HepG2 (cell line): ENCODE measurements at regions not wholly inside any gene's neighbourhood (a gene's known extent, or its start where the extent isn't known, plus 50 kb on each side); places are given as distances from the start of the nearest gene placed in this dataset.

Source experiments
- ATAC-seq: fragments of 200-7000 bp; cut with Tn5 transposase; 3 replicates; pipeline ENCODE4 v1.9.1; 2020; ENCODE audit warnings: mild to moderate bottlenecking, moderate library complexity
- BruUV-seq: library from RNA; stranded (reverse); fragments of 400-500 nt; replicated peaks from 2 replicates; lab custom pipeline; 2021; lab: Mats Ljungman, UMichigan
- CTCF ChIA-PET: fragments of 300-600 bp; formaldehyde crosslinking; extraction: SDS; loops from one replicate; lab custom pipeline; 2021; ENCODE audit warnings: low total read pairs, inconsistent platforms, low intra/inter-chr PET ratio; lab: Yijun Ruan, JAX
- POLR2A ChIA-PET: fragments of 350-600 bp; sonication (Branson Sonifier 250); formaldehyde crosslinking; loops from one replicate; lab custom pipeline; 2020; ENCODE audit warnings: antibody characterized with exemption, inconsistent platforms; lab: Yijun Ruan, JAX
- DNase-seq: peaks from one replicate; pipeline ENCODE4 v3.0.0-alpha.2; 2015; ENCODE audit warnings: low spot score
- FAIRE-seq: peaks from 3 replicates; lab custom pipeline; 2011; peaks lifted over from hg19 to GRCh38; lab: Jason Lieb, UNC
- H2AFZ ChIP-seq: one replicate; pipeline ENCODE4 v1.6.1; 2011; ENCODE audit warnings: low read length, inconsistent platforms
- H3K27ac ChIP-seq: fragments of 300-600 bp; 3 replicates; pipeline ENCODE4 v1.8.0; 2011; ENCODE audit warnings: mixed run types, mild to moderate bottlenecking, mixed read lengths, low read length, inconsistent platforms; ENCODE audit not compliant: insufficient read depth; ENCODE audit errors: extremely low read length
- H3K27me3 ChIP-seq, 2 experiments: fragments of 200-600 bp in 1 of 2; 2 replicates in 1 of 2; 3 replicates in 1 of 2; pipeline versions ENCODE4 v1.6.0 to v1.8.0; 2011; ENCODE audit warnings: low read length in 2 of 2, mild to moderate bottlenecking in 2 of 2, moderate library complexity in 2 of 2, inconsistent platforms in 1 of 2; ENCODE audit not compliant: insufficient read depth in 2 of 2, control insufficient read depth in 1 of 2
- H3K36me3 ChIP-seq, 2 experiments: fragments of 200-600 bp in 1 of 2; replicated peaks in 1 of 2; 2 replicates in 1 of 2; 3 replicates in 1 of 2; pipeline versions ENCODE4 v1.5.1 to v1.8.0; 2011; ENCODE audit warnings: low read length in 2 of 2, inconsistent platforms in 1 of 2; ENCODE audit not compliant: insufficient read depth in 2 of 2, control insufficient read depth in 1 of 2
- H3K4me1 ChIP-seq: 2 replicates; pipeline ENCODE4 v1.5.1; 2012; ENCODE audit warnings: low read length, inconsistent platforms; ENCODE audit not compliant: insufficient read depth
- H3K4me2 ChIP-seq: 2 replicates; pipeline ENCODE4 v1.6.0; 2011; ENCODE audit warnings: low read depth, low read length, inconsistent platforms
- H3K4me3 ChIP-seq, 3 experiments: fragments of 200-600 bp in 1 of 3; sonication (generic), shearing (Covaris generic) in 1 of 3; replicated peaks in 1 of 3; 2 replicates each; pipeline ENCODE4 v1.5.1; 2011 to 2016; ENCODE audit warnings: low read length in 3 of 3, inconsistent platforms in 2 of 3, low read depth in 2 of 3, mild to moderate bottlenecking in 2 of 3, control low read depth in 1 of 3, mixed read lengths in 1 of 3; ENCODE audit not compliant: insufficient read depth in 1 of 3
- H3K79me2 ChIP-seq: one replicate; pipeline ENCODE4 v1.6.1; 2011; ENCODE audit warnings: low read length, inconsistent platforms; ENCODE audit not compliant: insufficient read depth
- H3K9ac ChIP-seq: 2 replicates; pipeline ENCODE4 v1.6.0; 2011; ENCODE audit warnings: mild to moderate bottlenecking, low read depth, low read length, inconsistent platforms; ENCODE audit not compliant: insufficient read depth
- H3K9me3 ChIP-seq: 2 replicates; pipeline ENCODE4 v1.5.1; 2012; ENCODE audit warnings: mild to moderate bottlenecking, low read length
- H4K20me1 ChIP-seq: 2 replicates; pipeline ENCODE4 v1.6.0; 2011; ENCODE audit warnings: inconsistent platforms, mild to moderate bottlenecking, low read length, moderate library complexity; ENCODE audit not compliant: insufficient read depth
- ARID2 ChIP-seq: sonication (generic); formaldehyde crosslinking; IDR thresholded peaks from 2 replicates; pipeline ENCODE4 v1.8.1; 2022; ENCODE audit warnings: mild to moderate bottlenecking, missing genetic modification reagents, borderline replicate concordance
- ATM ChIP-seq: fragments of 450-650 bp; IDR thresholded peaks from 2 replicates; pipeline ENCODE4 v1.7.1; 2017; ENCODE audit warnings: mild to moderate bottlenecking, borderline replicate concordance
- CENPX ChIP-seq: sonication (generic); formaldehyde crosslinking; IDR thresholded peaks from 2 replicates; pipeline ENCODE4 v1.9.0; 2021; ENCODE audit warnings: mild to moderate bottlenecking, missing genetic modification reagents, moderate library complexity
- GATA4 ChIP-seq: sonication (generic); IDR thresholded peaks from 2 replicates; pipeline ENCODE4 v1.6.1; 2016; ENCODE audit warnings: antibody characterized with exemption, low read depth, borderline replicate concordance
- GRHL1 ChIP-seq: sonication (generic); formaldehyde crosslinking; conservative IDR thresholded peaks from 2 replicates; pipeline ENCODE4 v1.8.0; 2022; ENCODE audit warnings: missing genetic modification reagents
- IKZF4 ChIP-seq: sonication (generic); formaldehyde crosslinking; IDR thresholded peaks from 2 replicates; pipeline ENCODE4 v1.5.1; 2020; ENCODE audit warnings: borderline replicate concordance, mild to moderate bottlenecking, low read depth, missing genetic modification reagents; ENCODE audit errors: not compliant biosample characterization
- IRF2 ChIP-seq: IDR thresholded peaks from 2 replicates; pipeline ENCODE4 v1.6.1; 2018; ENCODE audit warnings: missing genetic modification reagents, missing compliant biosample characterization
- ISL2 ChIP-seq: sonication (generic); formaldehyde crosslinking; IDR thresholded peaks from 2 replicates; pipeline ENCODE4 v1.5.0; 2020; ENCODE audit warnings: missing genetic modification reagents
- MAZ ChIP-seq, 2 experiments: sonication (generic) in 1 of 2; formaldehyde crosslinking in 1 of 2; IDR thresholded peaks; 2 replicates each; pipeline versions ENCODE4 v1.5.0 to v1.6.1; 2012 to 2020; ENCODE audit warnings: low read depth in 2 of 2, mild to moderate bottlenecking in 2 of 2, borderline replicate concordance in 1 of 2, improper control_type of control experiment in 1 of 2, low read length in 1 of 2, missing genetic modification reagents in 1 of 2, moderate library complexity in 1 of 2
- NAIF1 ChIP-seq: sonication (generic); formaldehyde crosslinking; IDR thresholded peaks from 2 replicates; pipeline ENCODE4 v1.5.0; 2020; ENCODE audit warnings: mild to moderate bottlenecking, missing genetic modification reagents, borderline replicate concordance
- NFYB ChIP-seq: sonication (generic); formaldehyde crosslinking; IDR thresholded peaks from 2 replicates; pipeline ENCODE4 v1.4.0; 2020; ENCODE audit warnings: missing genetic modification reagents
- RFXAP ChIP-seq: sonication (generic); formaldehyde crosslinking; IDR thresholded peaks from 2 replicates; pipeline ENCODE4 v1.4.0; 2020; ENCODE audit warnings: missing genetic modification reagents, borderline replicate concordance
- ZBTB34 ChIP-seq: sonication (generic); formaldehyde crosslinking; IDR thresholded peaks from 2 replicates; pipeline ENCODE4 v1.8.0; 2022; ENCODE audit warnings: mild to moderate bottlenecking, missing genetic modification reagents
- ZNF180 ChIP-seq: sonication (generic); formaldehyde crosslinking; IDR thresholded peaks from 2 replicates; pipeline ENCODE4 v1.4.0; 2020; ENCODE audit warnings: low read depth, missing genetic modification reagents, borderline replicate concordance
- ZNF362 ChIP-seq: sonication (generic); formaldehyde crosslinking; IDR thresholded peaks from 2 replicates; pipeline ENCODE4 v1.4.0; 2020; ENCODE audit warnings: missing genetic modification reagents, mild to moderate bottlenecking, borderline replicate concordance
- ZNF441 ChIP-seq: sonication (generic); formaldehyde crosslinking; IDR thresholded peaks from 2 replicates; pipeline ENCODE4 v1.7.0; 2021; ENCODE audit warnings: missing genetic modification reagents, borderline replicate concordance
- ZNF557 ChIP-seq: sonication (generic); formaldehyde crosslinking; IDR thresholded peaks from 2 replicates; pipeline ENCODE4 v1.4.0; 2020; ENCODE audit warnings: missing genetic modification reagents
- ZNF572 ChIP-seq: sonication (generic); formaldehyde crosslinking; IDR thresholded peaks from 2 replicates; pipeline ENCODE4 v1.5.1; 2020; ENCODE audit warnings: mild to moderate bottlenecking, missing genetic modification reagents
- ZSCAN25 ChIP-seq: sonication (generic); formaldehyde crosslinking; IDR thresholded peaks from 2 replicates; pipeline ENCODE4 v1.8.0; 2022; ENCODE audit warnings: mild to moderate bottlenecking, missing genetic modification reagents
- WGBS: methylation state at CpG from one replicate; pipeline ENCODE4 v1.1.6; 2017; ENCODE audit warnings: low lambda C conversion rate; 5-methylcytosine and 5-hydroxymethylcytosine counted together
- in situ Hi-C: cut with HindIII; loops from 2 replicates; pipeline ENCODE4 v1.10.0; 2017; ENCODE audit warnings: low pct_unique_long_range_greater_than_20kb; ENCODE audit not compliant: extremely low pct_ligation_motif_present
- intact Hi-C: fragments of 100-400 bp; cut with micrococcal nuclease; formaldehyde crosslinking; loops from one replicate; pipeline ENCODE4 v1.10.0; 2022; ENCODE audit not compliant: unreplicated experiment

GRCh38 chr5:2550509-2550908 lies 201.0 kb downstream of the IRX2 start:
- H3K27ac ChIP-seq = no peak overlapping the region
- H4K20me1 ChIP-seq = no peaks in the 10 kb centered on the region
- intact Hi-C loops = no loop called here
- H3K27me3 ChIP-seq = peaks cover 0 to 9% of the 10 kb centered on the region in 2 experiments; a peak in 2 of 5 replicates
- no peak overlapping the region for H3K4me3 ChIP-seq
- BruUV-seq = no TSS peak
- no peaks in the 10 kb centered on the region for H3K79me2 ChIP-seq
- no peaks in the 10 kb centered on the region for H3K4me1 ChIP-seq
- POLR2A ChIA-PET = no interaction called here
- no peak for DNase-seq
- no peaks in the 10 kb centered on the region for H3K36me3 ChIP-seq
- TF ChIP-seq ISL2 (CRISPR knock-in tag) = no peak
- no peak for TF ChIP-seq ZNF572 (CRISPR knock-in tag)
- TF ChIP-seq CENPX = no peak
- TF ChIP-seq IKZF4 = no peak
- no peak for TF ChIP-seq NAIF1 (CRISPR knock-in tag)
- TF ChIP-seq MAZ (IDR thresholded peaks at IDR 0.05; ENCODE audit: borderline replicate concordance, low read depth, low read length) = no peak
- no peak for TF ChIP-seq MAZ (CRISPR knock-in tag; IDR thresholded peaks at IDR 0.05; ENCODE audit: low read depth)
- TF ChIP-seq GATA4 = no peak
- no peak for TF ChIP-seq NFYB (CRISPR knock-in tag)
- TF ChIP-seq ZBTB34 = no peak
- no peak for TF ChIP-seq ZSCAN25 (CRISPR knock-in tag)
- TF ChIP-seq ZNF180 (CRISPR knock-in tag) = no peak
- no peak for TF ChIP-seq ZNF441
- TF ChIP-seq ARID2 (CRISPR knock-in tag) = no peak
- no peak for TF ChIP-seq IRF2
- TF ChIP-seq ZNF362 (CRISPR knock-in tag) = no peak
- TF ChIP-seq RFXAP (CRISPR knock-in tag) = no peak
- no peak for TF ChIP-seq ATM
- TF ChIP-seq ZNF557 (CRISPR knock-in tag) = no peak
- TF ChIP-seq GRHL1 (CRISPR knock-in tag) = no peak
- TF ChIP-seq, all 625 proteins: peak for 0
- CTCF ChIA-PET = no interaction called here
- no peak for ATAC-seq
- no peak for FAIRE-seq
- no peak overlapping the region for H3K9ac ChIP-seq
- H3K4me2 ChIP-seq = no peak overlapping the region
- 28% methylated on average over 5 of the region's 5 CpGs for WGBS
- H3K9me3 ChIP-seq = peaks cover 16% of the 10 kb centered on the region
- no peak overlapping the region for H2AFZ ChIP-seq
- in situ Hi-C loops = no loop called here
